DOHH2 (cell line): ENCODE measurements at regions not wholly inside any gene's neighbourhood (a gene's known extent, or its start where the extent isn't known, plus 50 kb on each side); places are given as distances from the start of the nearest gene placed in this dataset.

Experiments used
- EZH2phosphoT487 ChIP-seq: fragments of 200-600 bp; sonication (generic); IDR thresholded peaks from 2 replicates; pipeline ENCODE4 v1.6.1; 2017; ENCODE audit warnings: borderline replicate concordance, mild to moderate bottlenecking, antibody characterized with exemption, low read length, moderate library complexity, mixed read lengths
- TF ChIP-seq, protein P1 (sequence below): fragments of 200-600 bp; sonication (generic); IDR thresholded peaks from one replicate; pipeline ENCODE4 v1.5.1; 2014; ENCODE audit warnings: antibody characterized with exemption, mild to moderate bottlenecking, low read depth, low read length; ENCODE audit not compliant: poor library complexity, severe bottlenecking

DNA sequence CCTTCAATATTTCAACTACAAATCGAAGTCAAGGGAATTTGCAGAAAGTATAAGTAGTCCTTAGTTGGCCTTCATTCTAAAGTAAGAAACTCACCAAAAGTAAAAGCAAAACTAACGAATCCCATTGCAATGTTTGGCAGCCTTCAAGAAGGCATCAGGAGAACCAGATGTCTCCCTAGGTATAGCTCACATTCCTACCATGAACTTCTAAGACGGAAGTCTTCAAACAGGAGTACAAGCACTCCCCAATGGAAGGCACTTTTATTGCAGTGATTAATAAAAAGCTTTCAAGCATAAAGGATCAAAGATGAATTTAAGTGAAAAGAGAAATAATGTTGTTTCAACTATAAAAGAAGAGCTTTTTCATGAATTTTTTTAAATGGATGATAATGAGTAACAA, 236.0 kb upstream of the NR5A2 start:
- TF ChIP-seq, protein P1, sequence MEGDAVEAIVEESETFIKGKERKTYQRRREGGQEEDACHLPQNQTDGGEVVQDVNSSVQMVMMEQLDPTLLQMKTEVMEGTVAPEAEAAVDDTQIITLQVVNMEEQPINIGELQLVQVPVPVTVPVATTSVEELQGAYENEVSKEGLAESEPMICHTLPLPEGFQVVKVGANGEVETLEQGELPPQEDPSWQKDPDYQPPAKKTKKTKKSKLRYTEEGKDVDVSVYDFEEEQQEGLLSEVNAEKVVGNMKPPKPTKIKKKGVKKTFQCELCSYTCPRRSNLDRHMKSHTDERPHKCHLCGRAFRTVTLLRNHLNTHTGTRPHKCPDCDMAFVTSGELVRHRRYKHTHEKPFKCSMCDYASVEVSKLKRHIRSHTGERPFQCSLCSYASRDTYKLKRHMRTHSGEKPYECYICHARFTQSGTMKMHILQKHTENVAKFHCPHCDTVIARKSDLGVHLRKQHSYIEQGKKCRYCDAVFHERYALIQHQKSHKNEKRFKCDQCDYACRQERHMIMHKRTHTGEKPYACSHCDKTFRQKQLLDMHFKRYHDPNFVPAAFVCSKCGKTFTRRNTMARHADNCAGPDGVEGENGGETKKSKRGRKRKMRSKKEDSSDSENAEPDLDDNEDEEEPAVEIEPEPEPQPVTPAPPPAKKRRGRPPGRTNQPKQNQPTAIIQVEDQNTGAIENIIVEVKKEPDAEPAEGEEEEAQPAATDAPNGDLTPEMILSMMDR = no peak
- no peak for TF ChIP-seq EZH2phosphoT487
